GM12878 (cell line): ENCODE measurements at regions not wholly inside any gene's neighbourhood (a gene's known extent, or its start where the extent isn't known, plus 50 kb on each side); places are given as distances from the start of the nearest gene placed in this dataset.

Experiments
- ATAC-seq: fragments of 200-7000 bp; cut with Tn5 transposase; 3 replicates; pipeline ENCODE4 v1.9.1; 2020; ENCODE audit warnings: mild to moderate bottlenecking, moderate library complexity
- BruUV-seq: library from RNA; stranded (reverse); fragments of 400-500 nt; replicated peaks from 2 replicates; lab custom pipeline; 2021; lab: Mats Ljungman, UMichigan
- CTCF ChIA-PET: fragments of 300-600 bp; sonication (Branson Sonifier 250); formaldehyde crosslinking; extraction: SDS; loops from one replicate; lab custom pipeline; 2021; ENCODE audit warnings: inconsistent platforms; lab: Yijun Ruan, JAX
- POLR2A ChIA-PET: fragments of 350-600 bp; formaldehyde crosslinking; extraction: SDS; loops from one replicate; lab custom pipeline; 2021; ENCODE audit warnings: inconsistent platforms; lab: Charles Lee
- RAD21 ChIA-PET: fragments of 300-600 bp; sonication (Branson Sonifier 250); formaldehyde crosslinking; loops from one replicate; lab custom pipeline; 2023; ENCODE audit warnings: antibody characterized with exemption; ENCODE audit not compliant: unreplicated experiment; lab: Charles Lee
- SMC1A ChIA-PET: fragments of 300-600 bp; sonication (Branson Sonifier 250); formaldehyde crosslinking; loops from one replicate; lab custom pipeline; 2023; ENCODE audit not compliant: unreplicated experiment, uncharacterized antibody; lab: Charles Lee
- DNase-seq: peaks from one replicate; pipeline ENCODE4 v3.0.0-alpha.2; 2011; ENCODE audit warnings: low read depth, low spot score
- FAIRE-seq: peaks from 3 replicates; lab custom pipeline; 2011; peaks lifted over from hg19 to GRCh38; lab: Jason Lieb, UNC
- H2AFZ ChIP-seq: 2 replicates; pipeline ENCODE4 v1.6.0; 2011; ENCODE audit warnings: low read depth, low read length, control low read depth; ENCODE audit not compliant: control insufficient read depth
- H3K27ac ChIP-seq: 2 replicates; pipeline ENCODE4 v1.5.1; 2011; ENCODE audit warnings: control low read depth; ENCODE audit not compliant: control insufficient read depth, insufficient read depth
- H3K27me3 ChIP-seq, 2 experiments: replicated peaks in 1 of 2; 2 replicates each; pipeline versions ENCODE4 v1.6.0 to v1.6.1; 2011; ENCODE audit warnings: low read length in 1 of 2; ENCODE audit not compliant: control insufficient read depth in 2 of 2, insufficient read depth in 2 of 2
- H3K36me3 ChIP-seq, 2 experiments: 2 replicates each; pipeline ENCODE4 v1.5.1; 2011; ENCODE audit warnings: low read length in 1 of 2; ENCODE audit not compliant: control insufficient read depth in 2 of 2, insufficient read depth in 2 of 2
- H3K4me1 ChIP-seq: 2 replicates; pipeline ENCODE4 v1.6.1; 2011; ENCODE audit warnings: mild to moderate bottlenecking, low read length, moderate library complexity, mixed read lengths; ENCODE audit not compliant: control insufficient read depth, insufficient read depth
- H3K4me2 ChIP-seq: 2 replicates; pipeline ENCODE4 v1.6.0; 2011; ENCODE audit warnings: control low read depth; ENCODE audit not compliant: control insufficient read depth, insufficient read depth
- H3K4me3 ChIP-seq: fragments of 200-600 bp; sonication (generic); 2 replicates; pipeline ENCODE4 v1.5.1; 2016
- H3K79me2 ChIP-seq: 2 replicates; pipeline ENCODE4 v1.6.0; 2011; ENCODE audit warnings: low read length; ENCODE audit not compliant: control insufficient read depth, insufficient read depth
- H3K9ac ChIP-seq: 2 replicates; pipeline ENCODE4 v1.8.0; 2011; ENCODE audit warnings: low read length, control low read depth, mixed read lengths; ENCODE audit not compliant: control insufficient read depth, insufficient read depth
- H3K9me3 ChIP-seq: replicated peaks from 3 replicates; pipeline ENCODE4 v1.5.1; 2011; ENCODE audit warnings: mild to moderate bottlenecking, low read length; ENCODE audit not compliant: control insufficient read depth, insufficient read depth
- H4K20me1 ChIP-seq: 2 replicates; pipeline ENCODE4 v1.6.0; 2011; ENCODE audit not compliant: control insufficient read depth, insufficient read depth
- BMI1 ChIP-seq: fragments of 450-650 bp; IDR thresholded peaks from 2 replicates; pipeline ENCODE4 v1.6.1; 2016; ENCODE audit warnings: mild to moderate bottlenecking, moderate library complexity, borderline replicate concordance
- CBX3 ChIP-seq: fragments of 200-600 bp; sonication (generic); IDR thresholded peaks from 2 replicates; pipeline ENCODE4 v1.6.1; 2016; ENCODE audit warnings: low read depth, borderline replicate concordance
- FOXM1 ChIP-seq: IDR thresholded peaks from 2 replicates; pipeline ENCODE4 v1.6.1; 2012; ENCODE audit warnings: low read depth, mild to moderate bottlenecking, inconsistent platforms, low read length, moderate library complexity
- IRF3 ChIP-seq: fragments of 450-650 bp; IDR thresholded peaks from 2 replicates; pipeline ENCODE4 v1.6.1; 2014; ENCODE audit warnings: mild to moderate bottlenecking
- IRF4 ChIP-seq: IDR thresholded peaks from 2 replicates; pipeline ENCODE4 v1.6.1; 2011; ENCODE audit warnings: low read depth, low read length
- NFIC ChIP-seq: IDR thresholded peaks from 2 replicates; pipeline ENCODE4 v1.6.1; 2012; ENCODE audit warnings: low read depth, mild to moderate bottlenecking, inconsistent platforms, low read length, moderate library complexity
- NFYB ChIP-seq: IDR thresholded peaks from 2 replicates; pipeline ENCODE4 v1.6.1; 2011; ENCODE audit warnings: low read depth, mild to moderate bottlenecking, low read length, improper control_type of control experiment, moderate library complexity; ENCODE audit not compliant: insufficient read depth
- NR2C1 ChIP-seq: fragments of 450-650 bp; IDR thresholded peaks from 2 replicates; pipeline ENCODE4 v1.6.1; 2017; ENCODE audit warnings: antibody characterized with exemption, mild to moderate bottlenecking, moderate library complexity
- SIX5 ChIP-seq: IDR thresholded peaks from 2 replicates; pipeline ENCODE4 v1.6.1; 2011; ENCODE audit warnings: mild to moderate bottlenecking, low read depth, low read length, moderate library complexity; ENCODE audit not compliant: severe bottlenecking
- SMAD1 ChIP-seq: fragments of 450-650 bp; IDR thresholded peaks from 2 replicates; pipeline ENCODE4 v1.6.1; 2018; ENCODE audit warnings: mild to moderate bottlenecking, low read depth; ENCODE audit not compliant: partially characterized antibody
- TARDBP ChIP-seq: IDR thresholded peaks from 2 replicates; pipeline ENCODE4 v1.6.1; 2016; ENCODE audit warnings: borderline replicate concordance
- TCF12 ChIP-seq: IDR thresholded peaks from 2 replicates; pipeline ENCODE4 v1.6.1; 2011; ENCODE audit warnings: low read depth, mild to moderate bottlenecking, low read length
- ZNF622 ChIP-seq: fragments of 450-650 bp; IDR thresholded peaks from 2 replicates; pipeline ENCODE4 v1.6.1; 2017; ENCODE audit warnings: mild to moderate bottlenecking, inconsistent platforms
- WGBS: methylation state at CpG from one replicate; pipeline ENCODE4 v1.1.6; 2016; ENCODE audit warnings: low lambda C conversion rate; ENCODE audit not compliant: insufficient replicate concordance, insufficient coverage; ENCODE audit errors: missing lambda C conversion rate; 5-methylcytosine and 5-hydroxymethylcytosine counted together
- in situ Hi-C: fragments of 300-500 bp; cut with MboI; formaldehyde crosslinking; loops from 9 replicates; pipeline ENCODE4 v1.14.3; 2018; ENCODE audit warnings: mixed read lengths
- intact Hi-C: fragments of 100-400 bp; cut with micrococcal nuclease; formaldehyde crosslinking; loops from one replicate; pipeline ENCODE4 v1.14.2; 2022; ENCODE audit not compliant: unreplicated experiment
- TF ChIP-seq, protein P1 (sequence below): fragments of 450-650 bp; IDR thresholded peaks from 2 replicates; pipeline ENCODE4 v1.6.1; 2016; ENCODE audit warnings: mild to moderate bottlenecking

- no peak overlapping the region for H3K4me2 ChIP-seq
- no peaks in the 10 kb centered on the region for H4K20me1 ChIP-seq
- no peaks in the 10 kb centered on the region for H3K4me1 ChIP-seq
- H3K36me3 ChIP-seq: no peaks in the 10 kb centered on the region
- intact Hi-C loops: no loop called here
- no peak for FAIRE-seq
- no TSS peak for BruUV-seq
- ATAC-seq: no peak
- H3K79me2 ChIP-seq: no peaks in the 10 kb centered on the region
- H3K4me3 ChIP-seq: no peak overlapping the region
- TF ChIP-seq, protein P1, sequence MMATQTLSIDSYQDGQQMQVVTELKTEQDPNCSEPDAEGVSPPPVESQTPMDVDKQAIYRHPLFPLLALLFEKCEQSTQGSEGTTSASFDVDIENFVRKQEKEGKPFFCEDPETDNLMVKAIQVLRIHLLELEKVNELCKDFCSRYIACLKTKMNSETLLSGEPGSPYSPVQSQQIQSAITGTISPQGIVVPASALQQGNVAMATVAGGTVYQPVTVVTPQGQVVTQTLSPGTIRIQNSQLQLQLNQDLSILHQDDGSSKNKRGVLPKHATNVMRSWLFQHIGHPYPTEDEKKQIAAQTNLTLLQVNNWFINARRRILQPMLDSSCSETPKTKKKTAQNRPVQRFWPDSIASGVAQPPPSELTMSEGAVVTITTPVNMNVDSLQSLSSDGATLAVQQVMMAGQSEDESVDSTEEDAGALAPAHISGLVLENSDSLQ: 0 out of 2 replicates have a peak, but pooled peaks have one; percentile 12
- TF ChIP-seq SIX5 (no peak), IRF3 (no peak)
- in situ Hi-C loops: no loop called here
- no peak for DNase-seq
- POLR2A ChIA-PET: no interaction called here
- no peaks in the 10 kb centered on the region for H3K9me3 ChIP-seq
- no peak overlapping the region for H3K27ac ChIP-seq
- SMC1A ChIA-PET: no interaction called here
- WGBS: 8% methylated on average over 3 of the region's 3 CpGs
- no peaks in the 10 kb centered on the region for H3K27me3 ChIP-seq
- CTCF ChIA-PET: no interaction called here
- H2AFZ ChIP-seq: no peak overlapping the region
- no peak overlapping the region for H3K9ac ChIP-seq
- RAD21 ChIA-PET: no interaction called here
Observed at GRCh38 chr14:81765651-81766275, 232.1 kb upstream of the SEL1L start.

GRCh38 chr14:81766321-81766915, 232.8 kb upstream of the SEL1L start:
- H3K27me3 ChIP-seq: no peaks in the 10 kb centered on the region
- DNase-seq (no peak), FAIRE-seq (no peak), ATAC-seq (no peak)
- no peak overlapping the region for H2AFZ ChIP-seq
- POLR2A ChIA-PET: no interaction called here
- in situ Hi-C loops (no loop called here), intact Hi-C loops (no loop called here)
- BruUV-seq: no TSS peak
- no peak overlapping the region for H3K4me2 ChIP-seq
- RAD21 ChIA-PET: no interaction called here
- no peak overlapping the region for H3K9ac ChIP-seq
- 37% methylated on average over 4 of the region's 4 CpGs for WGBS
- no peak overlapping the region for H3K27ac ChIP-seq
- SMC1A ChIA-PET: no interaction called here
- no peaks in the 10 kb centered on the region for H4K20me1 ChIP-seq
- CTCF ChIA-PET: no interaction called here
- no peaks in the 10 kb centered on the region for H3K36me3 ChIP-seq
- TF ChIP-seq SMAD1 (no peak), NFYB (no peak), NFIC (no peak), TARDBP (no peak), FOXM1 (no peak), BMI1 (no peak), IRF4 (no peak), ZNF622 (no peak), NR2C1 (no peak), TCF12 (no peak), CBX3 (no peak)
- H3K9me3 ChIP-seq: no peaks in the 10 kb centered on the region
- no peak overlapping the region for H3K4me3 ChIP-seq
- H3K4me1 ChIP-seq: no peaks in the 10 kb centered on the region
- no peaks in the 10 kb centered on the region for H3K79me2 ChIP-seq
